ENCODE measurements at regions not wholly inside any gene's neighbourhood (a gene's known extent, or its start where the extent isn't known, plus 50 kb on each side); places are given as distances from the start of the nearest gene placed in this dataset.

- Histone ChIP-seq H4K20me1 (ENCODE audit: insufficient read depth) (no peaks in the 10 kb centered on the region), H3K4me2 (ENCODE audit: low read length) (no peak overlapping the region), H3K79me2 (ENCODE audit: insufficient read depth, low read length) (no peaks in the 10 kb centered on the region), H2AFZ (ENCODE audit: low read depth, low read length, poor library complexity, severe bottlenecking) (no peak overlapping the region), H3K9ac (ENCODE audit: low read length) (no peak overlapping the region), H3K27me3 (ENCODE audit: insufficient read depth, low read length) (no peaks in the 10 kb centered on the region), H3K27ac (ENCODE audit: low read depth, low read length) (no peak overlapping the region), H3K9me3 (ENCODE audit: control insufficient read depth in 1 of 2, insufficient read depth in 1 of 2, low read depth in 1 of 2, low read length in 2 of 2) (peaks cover 4 to 5% of the 10 kb centered on the region in 2 experiments; a peak in 2 of 4 replicates), H3K36me3 (ENCODE audit: control insufficient read depth in 1 of 2, insufficient read depth in 2 of 2, low read length in 2 of 2) (no peaks in the 10 kb centered on the region), H3K4me3 (replicated peaks in 1 of 2; ENCODE audit: low read depth in 1 of 2, low read length in 2 of 2) (no peak overlapping the region), H3K4me1 (ENCODE audit: control insufficient read depth in 1 of 2, insufficient read depth in 2 of 2, low read length in 2 of 2) (no peaks in the 10 kb centered on the region), H3K9me2 (ENCODE audit: insufficient read depth) (no peaks in the 10 kb centered on the region)
- RAD21 ChIA-PET (ENCODE audit: low non-redundant PET in 1 of 2, low total read pairs in 2 of 2, uncharacterized antibody in 2 of 2, unreplicated experiment in 2 of 2) = no interaction called here
- DNase-seq (ENCODE audit: low read depth, low spot score) (no peak), ATAC-seq (no peak)
- CTCF ChIA-PET = no interaction called here
- TF ChIP-seq ELF1 (IDR thresholded peaks at IDR 0.05; ENCODE audit: borderline replicate concordance, low read depth) (no peak), MAX (IDR thresholded peaks at IDR 0.05) (no peak), POLR2A (IDR thresholded peaks at IDR 0.05; ENCODE audit: borderline replicate concordance, extremely low read depth, insufficient read depth, insufficient read length) (no peak), ZNF274 (IDR thresholded peaks at IDR 0.05; ENCODE audit: low read depth, low read length) (no peak), SRF (IDR thresholded peaks at IDR 0.05; ENCODE audit: low read depth) (no peak), JUND (IDR thresholded peaks at IDR 0.05) (no peak), SIN3A (IDR thresholded peaks at IDR 0.05; ENCODE audit: low read depth) (no peak), RAD21 (IDR thresholded peaks at IDR 0.05; ENCODE audit: low read depth) (no peak), ATF3 (IDR thresholded peaks at IDR 0.05) (no peak), SP1 (IDR thresholded peaks at IDR 0.05; ENCODE audit: low read depth) (no peak), POLR2AphosphoS5 (IDR thresholded peaks at IDR 0.05; ENCODE audit: low read depth, low read length) (no peak), CTCF (IDR thresholded peaks at IDR 0.05 in 2 of 3, conservative IDR thresholded peaks at IDR 0.05 in 1 of 3; ENCODE audit: borderline replicate concordance in 1 of 3, insufficient read depth in 1 of 3, low read depth in 2 of 3, low read length in 2 of 3) (no peak), CBX3 (IDR thresholded peaks at IDR 0.05; ENCODE audit: low read depth) (no peak), ZFX (IDR thresholded peaks at IDR 0.05) (no peak), EZH2 (IDR thresholded peaks at IDR 0.05) (no peak), EZH2phosphoT487 (IDR thresholded peaks at IDR 0.05; ENCODE audit: borderline replicate concordance) (no peak)
- POLR2A ChIA-PET = no interaction called here
- intact Hi-C loops (cut with micrococcal nuclease) = no loop called here
- BruUV-seq (replicated peaks) = no TSS peak
Measured at GRCh38 chr6:93644611-93645010, 225.3 kb upstream of the EPHA7 start.

All from HCT116 (cell line).